SK-N-SH (cell line): ENCODE measurements at regions not wholly inside any gene's neighbourhood (a gene's known extent, or its start where the extent isn't known, plus 50 kb on each side); places are given as distances from the start of the nearest gene placed in this dataset.

Source experiments
- JUND ChIP-seq: IDR thresholded peaks from 2 replicates; pipeline ENCODE4 v1.4.0; 2012
- YY1 ChIP-seq: IDR thresholded peaks from 2 replicates; pipeline ENCODE4 v1.4.0; 2012; ENCODE audit warnings: low read depth, mild to moderate bottlenecking
- TF ChIP-seq, protein P1 (sequence below): fragments of 200-600 bp; sonication (generic); IDR thresholded peaks from 2 replicates; pipeline ENCODE4 v1.6.1; 2017; ENCODE audit warnings: antibody characterized with exemption, mild to moderate bottlenecking, moderate library complexity

DNA sequence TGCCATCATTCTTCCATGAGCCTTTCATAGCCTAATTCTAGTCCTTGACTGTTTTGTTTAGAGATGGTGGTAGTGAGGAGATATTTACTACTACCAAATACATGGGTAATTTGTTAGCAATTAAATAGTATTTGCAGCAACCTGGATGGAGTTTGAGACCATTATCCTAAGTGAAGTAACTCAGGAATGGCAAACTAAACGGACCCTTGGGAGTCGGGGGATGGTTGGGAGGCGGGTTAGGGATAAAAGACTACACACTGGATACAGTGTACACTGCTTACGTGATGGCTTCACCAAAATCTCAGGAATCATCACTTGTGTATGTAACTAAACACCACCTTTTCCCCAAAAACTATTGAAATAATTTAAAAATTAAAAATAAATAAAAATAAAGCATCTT, 809.2 kb upstream of the ZNF608 start:
- TF ChIP-seq YY1 (no peak), JUND (no peak)
- TF ChIP-seq, protein P1, sequence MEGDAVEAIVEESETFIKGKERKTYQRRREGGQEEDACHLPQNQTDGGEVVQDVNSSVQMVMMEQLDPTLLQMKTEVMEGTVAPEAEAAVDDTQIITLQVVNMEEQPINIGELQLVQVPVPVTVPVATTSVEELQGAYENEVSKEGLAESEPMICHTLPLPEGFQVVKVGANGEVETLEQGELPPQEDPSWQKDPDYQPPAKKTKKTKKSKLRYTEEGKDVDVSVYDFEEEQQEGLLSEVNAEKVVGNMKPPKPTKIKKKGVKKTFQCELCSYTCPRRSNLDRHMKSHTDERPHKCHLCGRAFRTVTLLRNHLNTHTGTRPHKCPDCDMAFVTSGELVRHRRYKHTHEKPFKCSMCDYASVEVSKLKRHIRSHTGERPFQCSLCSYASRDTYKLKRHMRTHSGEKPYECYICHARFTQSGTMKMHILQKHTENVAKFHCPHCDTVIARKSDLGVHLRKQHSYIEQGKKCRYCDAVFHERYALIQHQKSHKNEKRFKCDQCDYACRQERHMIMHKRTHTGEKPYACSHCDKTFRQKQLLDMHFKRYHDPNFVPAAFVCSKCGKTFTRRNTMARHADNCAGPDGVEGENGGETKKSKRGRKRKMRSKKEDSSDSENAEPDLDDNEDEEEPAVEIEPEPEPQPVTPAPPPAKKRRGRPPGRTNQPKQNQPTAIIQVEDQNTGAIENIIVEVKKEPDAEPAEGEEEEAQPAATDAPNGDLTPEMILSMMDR = no peak
